Endothelial cell of umbilical vein (primary cell): ENCODE measurements at regions not wholly inside any gene's neighbourhood (a gene's known extent, or its start where the extent isn't known, plus 50 kb on each side); places are given as distances from the start of the nearest gene placed in this dataset.
"Not testable (repeated sequence)": the region's sequence is repeated elsewhere in the genome, so short reads cannot be mapped to it uniquely, and the experiment has no call there.

Experiments used
- EZH2 ChIP-seq: IDR thresholded peaks from 2 replicates; pipeline ENCODE4 v1.6.1; 2012; ENCODE audit warnings: borderline replicate concordance, low read depth, mild to moderate bottlenecking, moderate library complexity, low read length, inconsistent platforms; ENCODE audit not compliant: severe bottlenecking
- MYC ChIP-seq: IDR thresholded peaks from one replicate; pipeline ENCODE4 v1.6.1; 2011; ENCODE audit warnings: mild to moderate bottlenecking, low read depth, low read length
- POLR2A ChIP-seq: IDR thresholded peaks from 2 replicates; pipeline ENCODE4 v1.6.1; 2012; ENCODE audit warnings: low read depth, mild to moderate bottlenecking, control low read depth, low read length
- POLR2AphosphoS5 ChIP-seq: IDR thresholded peaks from 2 replicates; pipeline ENCODE4 v1.6.1; 2012; ENCODE audit warnings: low read depth, mild to moderate bottlenecking, control low read depth, low read length, moderate library complexity; ENCODE audit not compliant: insufficient read depth
- TF ChIP-seq, protein P1 (sequence below), 2 donors: IDR thresholded peaks; 1 replicate in 1 of 2; 2 replicates in 1 of 2; pipeline ENCODE4 v1.5.1; 2011; ENCODE audit warnings: low read length in 2 of 2, mild to moderate bottlenecking in 2 of 2, moderate library complexity in 2 of 2, control low read depth in 1 of 2, inconsistent platforms in 1 of 2, low read depth in 1 of 2; ENCODE audit not compliant: insufficient read depth in 1 of 2; ENCODE audit errors: extremely low read depth in 1 of 2
- TF ChIP-seq, protein P2 (sequence below): IDR thresholded peaks from 2 replicates; pipeline ENCODE4 v1.6.1; 2011; ENCODE audit not compliant: insufficient read depth, insufficient read length

DNA sequence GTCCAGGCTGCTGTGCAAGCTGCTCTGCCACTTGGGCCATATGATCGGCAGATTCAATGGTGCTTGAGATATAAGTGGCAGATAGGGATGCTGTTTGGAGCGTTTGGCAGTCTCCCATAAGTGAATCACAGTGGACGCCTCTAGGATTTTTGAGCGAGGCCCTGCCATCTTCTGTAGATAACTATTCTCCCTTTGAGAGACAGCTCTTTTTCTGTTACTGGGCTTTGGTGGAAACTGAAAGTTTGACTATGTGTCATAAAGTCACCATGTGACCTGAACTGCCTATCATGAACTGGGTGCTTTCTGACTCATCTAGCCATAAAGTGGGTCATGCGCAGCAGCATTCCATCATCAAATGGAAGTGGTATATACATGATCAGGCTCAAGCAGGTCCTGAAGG, 412.5 kb upstream of the GRID2 start:
- TF ChIP-seq POLR2A, EZH2, POLR2AphosphoS5, MYC: not testable (repeated sequence)
- TF ChIP-seq, protein P1, sequence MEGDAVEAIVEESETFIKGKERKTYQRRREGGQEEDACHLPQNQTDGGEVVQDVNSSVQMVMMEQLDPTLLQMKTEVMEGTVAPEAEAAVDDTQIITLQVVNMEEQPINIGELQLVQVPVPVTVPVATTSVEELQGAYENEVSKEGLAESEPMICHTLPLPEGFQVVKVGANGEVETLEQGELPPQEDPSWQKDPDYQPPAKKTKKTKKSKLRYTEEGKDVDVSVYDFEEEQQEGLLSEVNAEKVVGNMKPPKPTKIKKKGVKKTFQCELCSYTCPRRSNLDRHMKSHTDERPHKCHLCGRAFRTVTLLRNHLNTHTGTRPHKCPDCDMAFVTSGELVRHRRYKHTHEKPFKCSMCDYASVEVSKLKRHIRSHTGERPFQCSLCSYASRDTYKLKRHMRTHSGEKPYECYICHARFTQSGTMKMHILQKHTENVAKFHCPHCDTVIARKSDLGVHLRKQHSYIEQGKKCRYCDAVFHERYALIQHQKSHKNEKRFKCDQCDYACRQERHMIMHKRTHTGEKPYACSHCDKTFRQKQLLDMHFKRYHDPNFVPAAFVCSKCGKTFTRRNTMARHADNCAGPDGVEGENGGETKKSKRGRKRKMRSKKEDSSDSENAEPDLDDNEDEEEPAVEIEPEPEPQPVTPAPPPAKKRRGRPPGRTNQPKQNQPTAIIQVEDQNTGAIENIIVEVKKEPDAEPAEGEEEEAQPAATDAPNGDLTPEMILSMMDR (IDR thresholded peaks at IDR 0.05; ENCODE audit: extremely low read depth in 1 of 2, insufficient read depth in 1 of 2, low read depth in 1 of 2, low read length in 2 of 2) = not testable (repeated sequence)
- TF ChIP-seq, protein P2, sequence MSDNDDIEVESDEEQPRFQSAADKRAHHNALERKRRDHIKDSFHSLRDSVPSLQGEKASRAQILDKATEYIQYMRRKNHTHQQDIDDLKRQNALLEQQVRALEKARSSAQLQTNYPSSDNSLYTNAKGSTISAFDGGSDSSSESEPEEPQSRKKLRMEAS = not testable (repeated sequence)
